NT2/D1 (cell line): ENCODE measurements at regions not wholly inside any gene's neighbourhood (a gene's known extent, or its start where the extent isn't known, plus 50 kb on each side); places are given as distances from the start of the nearest gene placed in this dataset.

Experiments
- DNase-seq: peaks from one replicate; pipeline ENCODE4 v3.0.0-alpha.2; 2011; ENCODE audit warnings: low read depth, low spot score
- H3K27me3 ChIP-seq: 2 replicates; pipeline ENCODE4 v1.6.0; 2011; ENCODE audit warnings: mild to moderate bottlenecking; ENCODE audit not compliant: insufficient read length, insufficient read depth
- H3K36me3 ChIP-seq: 2 replicates; pipeline ENCODE4 v1.6.1; 2011; ENCODE audit warnings: mild to moderate bottlenecking, low read length, mixed read lengths; ENCODE audit not compliant: insufficient read depth, insufficient read length
- H3K4me1 ChIP-seq: 2 replicates; pipeline ENCODE4 v1.5.1; 2011; ENCODE audit not compliant: insufficient read depth, insufficient read length
- H3K4me3 ChIP-seq: 2 replicates; pipeline ENCODE4 v1.5.1; 2011; ENCODE audit warnings: low read depth; ENCODE audit not compliant: insufficient read length
- H3K9ac ChIP-seq: 2 replicates; pipeline ENCODE4 v1.6.0; 2011; ENCODE audit warnings: low read depth; ENCODE audit not compliant: insufficient read length
- H3K9me3 ChIP-seq: 2 replicates; pipeline ENCODE4 v1.5.1; 2011; ENCODE audit warnings: mild to moderate bottlenecking, low read length; ENCODE audit not compliant: insufficient read depth
- SUZ12 ChIP-seq: IDR thresholded peaks from 2 replicates; pipeline ENCODE4 v1.6.1; 2011; ENCODE audit not compliant: insufficient read length, insufficient read depth; ENCODE audit errors: extremely low read depth
- YY1 ChIP-seq: IDR thresholded peaks from 2 replicates; pipeline ENCODE4 v1.6.1; 2011; ENCODE audit not compliant: insufficient read length, insufficient read depth
- ZNF274 ChIP-seq: IDR thresholded peaks from 2 replicates; pipeline ENCODE4 v1.6.1; 2011; ENCODE audit warnings: mild to moderate bottlenecking, low read depth, low read length

DNA sequence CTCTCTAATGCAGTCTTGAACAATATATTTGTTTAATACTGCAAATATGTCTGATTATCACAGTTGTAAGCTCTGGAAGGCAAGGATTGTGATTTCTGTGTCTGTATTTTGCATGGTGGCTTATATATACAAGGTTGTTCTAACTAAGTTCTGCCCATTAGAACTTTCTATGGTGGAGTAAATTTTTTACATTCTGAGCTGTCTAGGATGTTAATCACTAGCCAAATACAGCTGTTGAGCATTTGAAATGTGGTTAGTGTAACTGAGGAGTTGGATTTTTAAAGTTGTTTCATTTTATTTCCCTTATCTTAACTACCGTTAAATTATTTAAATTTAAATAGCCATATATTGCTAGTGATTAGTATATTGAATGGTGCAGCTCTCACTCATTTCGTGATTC is 64.3 kb upstream of the DMRTA1 start:
- Histone ChIP-seq H3K4me3 (no peak overlapping the region), H3K4me1 (no peaks in the 10 kb centered on the region), H3K36me3 (no peaks in the 10 kb centered on the region), H3K9ac (no peak overlapping the region), H3K9me3 (no peaks in the 10 kb centered on the region), H3K27me3 (no peaks in the 10 kb centered on the region)
- no peak for DNase-seq
- no peak for TF ChIP-seq YY1
- no peak for TF ChIP-seq ZNF274
- no peak for TF ChIP-seq SUZ12

DNA sequence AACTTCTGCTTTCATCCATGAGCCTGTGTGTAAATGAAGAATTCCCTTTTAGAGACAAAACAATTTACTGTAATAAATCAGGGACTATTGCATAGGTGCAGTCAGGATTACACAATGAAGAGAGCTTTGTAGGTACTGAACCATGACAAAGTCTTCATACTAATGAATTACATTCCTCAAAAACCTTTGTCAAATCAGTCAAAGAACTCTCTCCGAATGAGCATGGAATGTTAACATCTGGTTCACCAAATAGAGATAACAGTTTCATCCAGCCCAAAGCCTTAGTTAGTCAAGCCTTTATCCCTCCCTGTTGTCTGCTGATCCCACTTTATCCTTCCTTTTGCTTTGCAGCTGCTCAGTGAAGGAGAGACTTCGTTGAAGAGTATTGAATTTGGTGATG is 62.9 kb upstream of the DMRTA1 start:
- Histone ChIP-seq H3K36me3 (no peaks in the 10 kb centered on the region), H3K27me3 (no peaks in the 10 kb centered on the region), H3K9me3 (no peaks in the 10 kb centered on the region), H3K4me1 (no peaks in the 10 kb centered on the region), H3K9ac (no peak overlapping the region), H3K4me3 (no peak overlapping the region)
- TF ChIP-seq SUZ12 (no peak), ZNF274 (no peak), YY1 (no peak)
- DNase-seq: no peak

DNA sequence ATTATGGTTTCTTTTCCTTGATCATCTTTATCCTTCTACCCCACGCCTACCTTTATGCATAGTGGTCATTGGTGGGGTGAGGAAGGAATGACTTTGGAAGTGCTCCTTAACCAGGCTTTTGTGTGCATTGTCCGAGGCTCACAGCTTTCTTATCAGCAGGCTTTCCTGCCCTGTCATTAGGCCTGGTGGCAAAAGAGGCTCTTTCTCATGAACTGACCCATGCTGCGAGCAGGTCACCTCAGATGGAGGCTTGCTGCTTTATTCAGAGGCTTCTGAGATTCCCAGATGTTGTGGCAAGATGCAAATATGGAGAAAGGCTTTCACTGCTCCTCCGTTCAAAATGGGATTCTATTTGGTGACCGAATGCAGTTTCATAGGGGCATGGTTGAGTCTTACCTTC is 57.4 kb upstream of the DMRTA1 start:
- Histone ChIP-seq H3K36me3 (no peaks in the 10 kb centered on the region), H3K4me1 (no peaks in the 10 kb centered on the region)

DNA sequence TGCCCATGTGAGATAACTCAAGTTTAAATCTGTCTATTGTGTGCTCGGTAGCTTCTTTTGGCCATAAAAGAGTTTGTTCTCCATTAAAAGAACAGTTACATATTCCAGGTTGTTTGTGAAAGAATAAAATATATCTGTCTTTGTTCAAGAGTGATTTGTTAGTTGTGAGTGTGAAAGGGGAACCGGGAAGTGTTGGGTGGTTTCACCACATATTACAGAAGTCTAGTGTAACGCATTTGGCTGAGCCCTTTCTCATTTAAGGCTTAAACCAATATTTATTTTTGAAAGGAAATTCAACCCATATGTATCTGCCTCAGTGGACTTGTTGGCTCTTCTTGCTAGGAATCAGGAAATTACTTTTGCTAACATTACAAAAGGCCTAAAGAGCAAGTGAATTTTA is 54.1 kb upstream of the DMRTA1 start:
- Histone ChIP-seq H3K4me3 (no peak overlapping the region), H3K9me3 (no peaks in the 10 kb centered on the region; the same call in 1 of the 2 replicates), H3K27me3 (no peaks in the 10 kb centered on the region), H3K9ac (no peak overlapping the region), H3K36me3 (no peaks in the 10 kb centered on the region), H3K4me1 (no peaks in the 10 kb centered on the region)
- TF ChIP-seq YY1 (no peak), ZNF274 (no peak), SUZ12 (no peak)
- DNase-seq: no peak

More for the DNA sequence above, 57.4 kb upstream of the DMRTA1 start:
- Histone ChIP-seq H3K4me3 (no peak overlapping the region), H3K9me3 (no peaks in the 10 kb centered on the region), H3K9ac (no peak overlapping the region), H3K27me3 (no peaks in the 10 kb centered on the region)
- DNase-seq: no peak
- TF ChIP-seq YY1 (no peak), SUZ12 (no peak), ZNF274 (no peak)

DNA sequence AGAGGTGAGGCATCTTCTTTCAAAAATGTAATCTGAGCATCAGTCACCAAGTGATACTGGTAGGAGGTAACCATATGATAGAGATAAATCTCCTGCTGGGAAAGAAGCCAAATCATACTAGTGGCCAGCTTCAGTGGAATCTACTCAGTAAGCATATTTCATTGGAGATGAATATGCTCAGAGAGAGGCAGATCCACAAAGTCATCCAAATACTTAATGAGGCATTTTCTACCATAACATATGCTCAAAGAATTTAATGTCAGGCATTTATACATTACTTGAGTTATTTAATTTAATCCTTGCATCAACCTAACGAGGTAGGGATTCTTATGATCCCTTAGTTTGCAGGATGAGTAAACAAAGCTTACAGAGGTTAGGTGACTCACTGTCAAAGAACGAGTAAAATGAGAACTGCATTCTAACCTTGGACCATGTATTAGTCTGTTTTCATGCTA is 50.9 kb upstream of the DMRTA1 start:
- no peak for DNase-seq

More for the DNA sequence above, 50.9 kb upstream of the DMRTA1 start:
- Histone ChIP-seq H3K4me1 (no peaks in the 10 kb centered on the region), H3K9ac (no peak overlapping the region), H3K9me3 (no peaks in the 10 kb centered on the region; the same call in 1 of the 2 replicates), H3K4me3 (no peak overlapping the region), H3K27me3 (no peaks in the 10 kb centered on the region), H3K36me3 (no peaks in the 10 kb centered on the region)
- TF ChIP-seq SUZ12: no peak
- TF ChIP-seq ZNF274: no peak
